ENCODE measurements at regions not wholly inside any gene's neighbourhood (a gene's known extent, or its start where the extent isn't known, plus 50 kb on each side); places are given as distances from the start of the nearest gene placed in this dataset.

DNA sequence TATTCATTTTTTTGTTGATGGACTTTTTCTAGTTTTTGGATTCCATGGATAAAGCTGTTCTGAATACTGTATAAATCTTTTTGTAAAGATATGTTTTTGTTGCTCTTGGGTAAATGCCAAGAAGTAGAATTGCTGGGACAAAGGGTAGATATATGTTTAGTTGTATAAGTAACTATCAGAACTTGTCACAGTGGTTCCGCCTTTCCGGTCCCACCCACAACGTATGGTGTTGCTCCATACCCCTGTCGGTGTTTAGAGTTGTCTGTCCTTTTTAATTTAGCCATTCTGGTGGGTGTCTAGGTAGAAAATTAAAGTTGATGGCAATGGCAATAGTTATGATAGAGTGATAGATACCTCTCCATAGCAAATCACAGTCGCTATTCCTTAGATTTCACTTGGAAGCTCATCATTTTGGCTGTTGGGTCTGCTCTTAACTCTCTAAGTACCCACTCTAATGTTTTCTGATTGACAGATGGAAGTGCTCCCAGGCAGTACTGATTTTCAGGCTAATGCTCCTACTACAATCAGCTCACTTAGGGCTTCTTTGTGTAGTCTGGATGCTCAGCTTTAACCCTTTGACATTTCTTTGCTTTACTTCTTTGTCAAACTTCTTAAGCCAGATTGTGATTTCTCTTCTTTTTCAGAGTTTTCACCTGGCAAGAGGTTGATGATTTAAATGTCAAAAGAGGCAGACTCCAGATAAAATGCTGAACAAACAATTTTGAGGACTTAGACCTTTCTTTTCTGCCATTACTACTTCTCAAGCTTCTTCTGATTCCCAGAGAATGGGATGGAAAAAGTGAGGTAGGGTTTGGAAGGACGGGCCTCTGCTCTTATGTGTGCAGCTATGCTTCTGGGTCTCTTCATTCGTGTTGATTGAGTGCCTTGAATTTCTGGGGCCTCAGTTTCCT lies 156.4 kb downstream of the AQP4 start:
- no peak for DNase-seq (ENCODE audit: extremely low read depth in 1 of 11, low read depth in 9 of 11, low spot score in 4 of 11)

DNA sequence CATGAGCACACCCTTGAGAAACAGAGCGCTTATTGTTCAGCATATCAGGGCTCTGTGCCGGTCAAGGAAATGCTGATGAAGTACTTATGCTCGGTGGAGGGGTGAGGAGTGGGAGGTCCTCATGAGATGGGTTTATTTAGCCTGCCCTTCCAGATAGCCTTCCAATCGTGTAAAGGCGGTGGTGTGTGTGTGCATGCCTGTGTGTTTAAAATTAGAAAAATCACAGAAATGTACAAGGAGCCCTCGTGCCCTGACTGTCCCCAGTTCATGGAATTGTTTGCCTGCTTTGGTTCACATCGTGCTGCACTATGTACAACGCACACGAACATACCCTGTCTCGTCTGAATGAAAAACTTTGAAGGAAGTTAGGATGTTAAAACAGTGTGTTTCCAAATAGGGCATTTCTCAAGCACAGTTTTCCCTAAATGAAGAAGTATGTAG lies 158.6 kb downstream of the AQP4 start:
- DNase-seq (ENCODE audit: extremely low read depth in 1 of 11, low read depth in 9 of 11, low spot score in 4 of 11), result no peak

DNA sequence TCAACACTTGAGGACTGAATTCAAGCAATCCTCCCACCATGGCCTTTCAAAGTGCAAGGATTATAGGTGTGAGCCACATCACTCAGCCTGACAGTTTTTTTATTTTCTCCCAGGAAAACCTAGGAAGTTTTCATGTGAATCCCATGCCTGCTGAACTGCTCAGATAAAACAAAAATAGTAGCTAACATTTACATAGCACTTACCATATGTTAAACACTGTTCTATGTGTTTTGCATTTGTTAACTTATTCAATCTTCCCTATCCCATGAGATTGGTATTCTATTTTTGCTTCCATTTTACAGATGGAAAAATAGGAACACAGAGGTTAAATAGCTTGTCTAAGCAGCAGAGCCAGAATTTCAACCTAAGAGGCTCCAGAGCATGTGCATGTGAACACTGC lies 157.4 kb upstream of the KCTD1 start:
- no peak for DNase-seq (ENCODE audit: extremely low read depth in 1 of 11, low read depth in 9 of 11, low spot score in 4 of 11)

DNA sequence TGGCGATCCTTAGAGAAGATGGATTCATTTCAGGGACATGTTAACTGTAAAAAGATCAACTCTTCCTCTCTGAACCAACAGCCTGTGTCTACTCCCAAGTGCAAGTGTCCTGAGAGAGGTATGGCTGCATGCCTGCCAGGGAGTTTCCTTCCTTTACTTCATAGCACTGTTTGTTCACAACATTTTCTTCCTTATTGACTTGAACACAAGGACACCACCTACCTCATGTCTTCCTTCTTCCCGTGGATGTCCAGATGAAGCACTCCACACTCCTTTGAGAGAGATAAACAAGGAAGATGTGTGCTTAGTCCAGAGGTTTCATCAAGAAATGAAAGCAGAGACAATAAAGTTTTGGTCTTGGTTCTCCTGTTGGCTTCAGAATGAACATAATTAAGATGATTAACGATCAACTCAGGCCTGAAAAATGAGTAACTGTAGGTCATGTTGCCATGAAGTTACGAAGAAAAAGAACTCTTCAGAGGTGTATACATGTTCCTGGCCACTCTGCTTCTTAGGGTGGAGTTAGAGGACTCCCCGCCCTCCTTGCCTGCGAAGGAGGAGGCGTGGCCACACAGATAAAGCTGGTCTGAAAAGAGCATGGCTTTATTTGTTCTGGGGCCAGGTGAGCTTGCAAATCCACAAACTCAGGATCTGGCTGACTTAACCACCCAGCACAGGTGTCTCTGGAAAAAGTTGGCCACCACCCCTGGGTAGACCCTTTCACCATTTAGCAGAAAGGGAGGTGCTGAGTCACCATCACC lies 155.0 kb upstream of the KCTD1 start:
- no peak for DNase-seq (ENCODE audit: extremely low read depth in 1 of 11, low read depth in 9 of 11, low spot score in 4 of 11)

DNA sequence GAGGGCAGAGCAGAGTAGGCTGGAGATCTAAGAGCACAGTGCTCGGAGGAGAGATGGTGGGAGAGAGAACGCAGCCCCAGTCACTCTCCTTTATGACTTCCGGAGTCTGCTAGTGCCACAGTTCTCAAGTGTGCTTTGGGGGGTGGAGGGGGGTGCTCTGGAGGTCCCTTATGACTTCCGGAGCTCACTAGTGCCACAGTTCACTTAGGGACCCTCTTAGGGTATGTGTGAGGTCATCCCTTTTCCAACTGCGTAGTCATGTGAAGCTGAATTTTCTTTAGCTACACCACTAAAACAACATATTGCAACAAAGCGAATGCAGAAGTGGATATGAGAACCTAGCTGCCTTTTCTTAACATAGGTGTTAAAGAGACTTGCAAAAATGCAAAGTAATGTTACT lies 153.7 kb upstream of the KCTD1 start:
- no peak for DNase-seq (ENCODE audit: extremely low read depth in 1 of 11, low read depth in 9 of 11, low spot score in 4 of 11)

DNA sequence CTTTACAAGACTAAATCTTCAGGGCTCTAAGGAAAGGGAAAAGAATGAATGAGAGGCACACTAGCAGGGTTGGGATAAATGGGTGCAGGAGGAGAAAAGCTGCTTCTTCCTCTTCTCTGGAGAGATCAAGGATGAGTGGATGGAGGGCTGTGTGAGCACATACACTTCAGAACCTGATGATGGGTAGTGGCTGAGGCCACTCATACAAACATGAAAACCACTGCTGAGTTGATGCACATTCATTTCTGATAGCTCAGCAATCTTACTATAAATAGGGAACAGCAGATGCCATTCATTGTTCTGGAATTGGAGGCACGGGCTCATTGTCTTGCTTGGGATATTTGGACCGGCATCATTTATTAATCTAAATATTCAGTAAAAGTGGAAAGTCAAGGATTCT lies 152.4 kb upstream of the KCTD1 start:
- no peak for DNase-seq (ENCODE audit: extremely low read depth in 1 of 11, low read depth in 9 of 11, low spot score in 4 of 11)

DNA sequence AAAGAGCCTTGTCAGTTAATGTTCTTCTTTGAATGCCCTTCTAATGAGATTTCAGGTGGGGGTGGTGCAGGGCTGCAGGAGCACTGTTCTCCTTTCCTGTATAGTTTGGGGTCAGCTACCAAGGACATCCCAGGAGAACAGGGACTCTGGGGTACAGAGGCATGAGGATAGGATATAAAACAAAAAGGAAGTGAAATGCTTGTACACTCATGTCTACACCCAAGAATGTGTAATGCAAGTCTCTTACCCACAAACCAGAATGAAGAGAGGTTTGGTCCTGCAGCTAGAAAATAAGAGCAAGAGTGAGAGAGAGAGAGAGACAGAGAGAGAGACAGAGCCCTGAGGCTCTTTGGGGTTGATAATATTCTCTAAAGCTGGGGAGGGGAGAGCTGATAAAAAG lies 151.8 kb upstream of the KCTD1 start:
- no peak for DNase-seq (ENCODE audit: extremely low read depth in 1 of 11, low read depth in 9 of 11, low spot score in 4 of 11)

DNA sequence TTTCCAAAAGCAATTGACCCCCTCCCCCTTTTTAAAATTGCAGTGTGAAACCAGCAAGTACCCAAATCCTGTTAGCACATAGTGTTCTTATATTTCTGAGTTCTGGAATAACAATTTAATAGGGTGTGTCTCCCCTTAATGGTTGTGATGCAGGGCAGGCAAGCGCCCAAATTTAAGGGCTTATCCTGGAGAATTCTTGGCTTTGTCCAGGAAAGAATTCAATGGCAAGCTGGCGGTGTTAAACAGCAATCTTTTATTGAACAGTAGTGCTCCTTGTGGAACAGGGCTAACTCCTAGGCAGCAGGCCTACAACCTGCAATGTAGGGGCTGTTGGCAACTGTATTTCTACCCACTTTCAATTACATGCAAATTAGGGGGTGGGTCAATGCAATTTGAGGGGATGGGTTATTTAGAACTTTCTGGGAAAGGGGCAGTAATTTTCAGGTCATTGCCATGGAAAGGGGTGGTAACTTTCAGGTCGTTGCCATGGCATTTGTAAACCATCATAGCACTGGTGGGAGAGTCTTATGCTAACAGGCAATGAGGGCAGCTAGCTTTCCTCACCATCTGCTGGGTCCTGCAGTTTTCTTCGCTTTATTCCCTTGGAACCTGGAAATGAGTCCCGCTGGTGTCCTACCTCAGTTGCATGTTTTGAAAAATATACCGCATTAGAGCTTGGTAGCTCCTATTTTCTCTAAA lies 149.0 kb upstream of the KCTD1 start:
- no peak for DNase-seq (ENCODE audit: extremely low read depth in 1 of 11, low read depth in 9 of 11, low spot score in 4 of 11)

DNA sequence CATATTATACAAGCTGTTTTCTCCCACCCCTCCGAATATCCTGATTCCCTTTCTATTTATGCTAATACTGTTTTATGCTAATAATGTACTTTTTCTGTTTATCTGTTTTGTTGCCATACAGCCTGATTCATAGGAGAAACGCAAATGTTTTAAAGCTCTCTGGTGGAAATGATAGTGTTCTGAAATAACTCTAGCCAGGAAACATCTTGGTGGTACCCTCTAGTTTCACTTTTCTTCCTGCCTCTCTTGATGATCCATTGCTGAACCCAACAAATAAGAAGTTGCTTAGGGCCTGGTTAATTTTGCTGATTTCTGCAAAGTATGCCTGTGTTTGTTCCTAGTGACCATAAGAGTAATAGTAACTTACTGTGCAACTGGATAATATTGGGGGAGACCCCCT lies 148.4 kb upstream of the KCTD1 start:
- DNase-seq (ENCODE audit: extremely low read depth in 1 of 11, low read depth in 9 of 11, low spot score in 4 of 11), result no peak

DNA sequence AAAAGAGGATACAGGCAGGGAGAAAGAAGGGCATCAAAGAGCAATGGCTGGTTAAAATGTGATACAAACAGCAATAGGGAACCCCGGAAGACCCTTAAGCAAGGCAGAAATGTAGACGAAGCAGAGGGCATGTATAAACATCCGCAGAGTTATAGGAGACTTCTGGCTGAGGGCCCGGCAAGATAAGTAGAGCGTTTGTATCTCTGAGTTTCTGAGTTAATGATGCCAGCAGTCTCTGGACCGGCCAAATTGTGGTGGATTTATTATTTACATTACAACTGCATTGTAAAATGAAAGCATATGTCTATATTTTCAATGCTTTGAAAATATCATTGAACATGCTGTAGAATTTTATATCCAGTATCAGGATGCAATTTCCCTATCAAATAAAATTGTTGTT lies 148.0 kb upstream of the KCTD1 start:
- no peak for DNase-seq (ENCODE audit: extremely low read depth in 1 of 11, low read depth in 9 of 11, low spot score in 4 of 11)

DNA sequence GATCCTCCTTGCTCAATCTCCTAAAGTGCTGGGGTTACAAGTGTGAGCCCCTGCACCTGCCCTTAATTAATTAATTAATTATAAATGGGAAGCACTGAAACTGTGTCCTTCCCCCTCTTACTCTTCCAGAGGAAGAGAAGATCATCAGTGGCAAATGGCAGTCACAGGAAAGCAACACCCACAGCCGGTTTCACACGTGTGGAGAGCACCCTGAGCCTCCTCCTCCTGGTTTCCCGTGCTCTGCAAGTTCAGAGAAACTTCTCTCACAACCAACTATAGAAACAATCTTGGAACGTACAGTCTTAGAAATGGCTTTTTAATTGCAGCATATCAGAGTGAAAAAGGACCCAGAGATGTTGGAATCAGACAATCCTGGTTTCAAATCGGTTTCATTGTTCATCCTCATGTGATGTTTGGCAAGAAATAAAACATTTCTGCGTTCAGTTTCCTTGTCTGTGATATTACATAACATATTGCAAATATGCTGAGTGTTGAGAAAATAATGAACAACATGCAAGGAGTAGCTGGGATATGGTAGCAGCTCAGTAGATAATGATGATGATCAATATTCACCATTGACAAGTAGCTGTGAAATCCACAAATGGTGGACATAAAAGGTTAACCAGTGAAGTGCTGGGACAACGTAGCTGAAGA lies 141.0 kb upstream of the KCTD1 start:
- DNase-seq (ENCODE audit: extremely low read depth in 1 of 11, low read depth in 9 of 11, low spot score in 4 of 11), result no peak

DNA sequence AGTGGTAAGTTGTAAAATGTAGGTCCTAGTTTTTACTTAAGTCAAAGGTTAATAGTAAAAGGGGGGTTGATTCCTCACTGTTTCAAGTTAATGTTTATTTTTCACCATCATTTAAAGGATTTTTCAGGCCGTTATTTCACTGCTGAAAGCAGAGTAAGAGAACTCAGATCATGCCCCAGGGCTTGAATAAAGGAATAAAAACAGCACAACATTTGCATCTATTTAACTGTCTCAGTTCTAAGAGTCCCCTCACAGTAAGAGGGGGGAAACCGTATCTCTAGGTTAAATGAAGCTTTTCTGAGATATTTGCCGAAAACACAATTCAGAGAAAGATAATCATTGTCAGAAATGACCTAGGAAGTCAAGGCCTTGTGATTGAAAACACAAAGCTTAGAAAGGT lies 138.2 kb upstream of the KCTD1 start:
- DNase-seq (ENCODE audit: extremely low read depth in 1 of 11, low read depth in 9 of 11, low spot score in 4 of 11), result no peak

DNA sequence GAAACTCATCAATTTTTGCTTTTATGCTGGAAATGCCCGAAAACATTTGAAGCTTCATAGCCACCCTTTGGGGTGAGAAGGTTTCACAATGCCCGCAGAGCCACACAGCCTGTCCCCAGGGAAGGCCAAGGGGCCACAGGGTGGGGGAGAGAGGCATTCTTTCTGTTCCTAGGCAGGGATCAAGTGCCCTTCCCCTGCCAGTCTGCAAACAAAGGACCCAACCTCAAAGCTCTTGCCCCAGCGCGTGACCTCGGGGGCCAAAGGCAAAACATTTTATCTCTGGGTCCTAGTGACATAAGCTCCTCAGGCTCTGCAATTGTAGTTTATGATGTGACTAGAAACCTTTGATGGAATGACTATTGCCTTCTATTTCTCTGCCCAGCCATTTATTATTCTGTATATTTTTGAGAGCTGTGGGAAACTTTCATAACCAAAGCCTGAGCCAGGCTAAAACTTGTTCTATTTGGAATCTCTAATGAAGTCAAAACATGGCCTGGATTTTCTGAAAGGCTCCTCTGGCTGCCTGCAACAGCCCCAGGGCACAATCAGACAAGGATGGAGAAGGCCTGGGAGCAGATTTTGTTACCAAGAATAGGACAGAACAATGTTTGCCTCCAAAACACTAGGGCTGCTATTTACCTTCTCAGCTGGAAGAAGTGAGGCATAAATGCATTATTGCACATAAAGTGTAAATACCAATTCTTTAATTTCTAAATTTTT lies 137.2 kb upstream of the KCTD1 start:
- no peak for DNase-seq (ENCODE audit: extremely low read depth in 1 of 11, low read depth in 9 of 11, low spot score in 4 of 11)

DNA sequence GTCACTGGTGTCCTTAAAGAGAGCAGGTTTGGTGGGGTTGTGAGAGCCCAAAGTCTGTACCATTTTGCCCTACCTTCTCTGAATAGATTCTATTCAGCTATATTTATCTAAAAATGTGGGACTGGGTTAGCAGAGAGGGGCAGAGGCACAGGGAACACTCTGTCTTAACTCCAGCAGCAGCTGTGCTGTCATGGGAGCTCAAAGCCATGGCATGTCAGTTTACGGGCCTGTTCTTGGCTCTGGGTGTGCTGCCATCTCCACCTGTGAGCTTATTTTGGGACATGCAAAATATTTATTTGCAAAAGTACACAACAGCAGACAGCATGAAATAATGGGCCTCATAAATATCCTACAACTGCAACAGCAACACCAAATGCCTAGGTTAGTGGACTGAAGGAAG lies 129.6 kb upstream of the KCTD1 start:
- no peak for DNase-seq (ENCODE audit: extremely low read depth in 1 of 11, low read depth in 9 of 11, low spot score in 4 of 11)

DNA sequence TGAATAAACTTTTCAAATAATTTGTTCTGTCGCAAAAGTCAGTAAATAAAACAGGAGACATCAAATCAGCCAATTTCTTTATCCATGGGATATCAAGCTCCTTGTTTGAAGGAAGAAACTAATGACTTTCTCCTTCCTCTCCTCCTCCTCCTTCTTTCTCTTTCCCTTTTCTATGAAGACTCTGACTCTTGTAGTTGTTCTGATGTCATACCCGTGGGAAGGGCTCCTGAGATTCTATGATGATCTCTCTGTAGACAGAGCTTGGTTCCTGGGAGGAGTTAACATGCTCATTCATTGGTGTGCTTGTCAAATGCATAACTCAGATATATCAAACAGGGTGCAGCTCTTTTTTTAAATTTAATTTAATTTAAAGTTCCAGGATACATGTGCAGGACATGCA lies 118.7 kb upstream of the KCTD1 start:
- DNase-seq (ENCODE audit: extremely low read depth in 1 of 11, low read depth in 9 of 11, low spot score in 4 of 11), result no peak

DNA sequence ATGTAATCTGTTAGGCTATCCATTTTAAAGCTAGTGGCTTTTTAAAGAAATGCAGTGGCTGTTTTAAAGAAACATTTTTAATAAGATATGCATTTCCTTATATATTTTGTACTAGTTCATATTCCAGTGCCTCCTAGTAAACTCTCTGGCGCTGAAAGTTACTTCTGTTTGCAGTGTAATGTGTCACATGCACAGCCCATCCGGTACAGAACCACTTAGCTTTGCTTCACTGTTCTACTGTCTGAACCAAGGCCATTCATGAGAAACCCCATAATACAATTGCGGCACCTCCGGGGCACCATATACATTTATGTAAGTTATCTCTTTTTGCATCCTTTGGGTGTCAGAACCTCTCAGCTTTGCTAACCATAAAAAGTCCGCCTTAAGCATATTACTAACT lies 114.6 kb upstream of the KCTD1 start:
- no peak for DNase-seq (ENCODE audit: extremely low read depth in 1 of 11, low read depth in 9 of 11, low spot score in 4 of 11)

DNA sequence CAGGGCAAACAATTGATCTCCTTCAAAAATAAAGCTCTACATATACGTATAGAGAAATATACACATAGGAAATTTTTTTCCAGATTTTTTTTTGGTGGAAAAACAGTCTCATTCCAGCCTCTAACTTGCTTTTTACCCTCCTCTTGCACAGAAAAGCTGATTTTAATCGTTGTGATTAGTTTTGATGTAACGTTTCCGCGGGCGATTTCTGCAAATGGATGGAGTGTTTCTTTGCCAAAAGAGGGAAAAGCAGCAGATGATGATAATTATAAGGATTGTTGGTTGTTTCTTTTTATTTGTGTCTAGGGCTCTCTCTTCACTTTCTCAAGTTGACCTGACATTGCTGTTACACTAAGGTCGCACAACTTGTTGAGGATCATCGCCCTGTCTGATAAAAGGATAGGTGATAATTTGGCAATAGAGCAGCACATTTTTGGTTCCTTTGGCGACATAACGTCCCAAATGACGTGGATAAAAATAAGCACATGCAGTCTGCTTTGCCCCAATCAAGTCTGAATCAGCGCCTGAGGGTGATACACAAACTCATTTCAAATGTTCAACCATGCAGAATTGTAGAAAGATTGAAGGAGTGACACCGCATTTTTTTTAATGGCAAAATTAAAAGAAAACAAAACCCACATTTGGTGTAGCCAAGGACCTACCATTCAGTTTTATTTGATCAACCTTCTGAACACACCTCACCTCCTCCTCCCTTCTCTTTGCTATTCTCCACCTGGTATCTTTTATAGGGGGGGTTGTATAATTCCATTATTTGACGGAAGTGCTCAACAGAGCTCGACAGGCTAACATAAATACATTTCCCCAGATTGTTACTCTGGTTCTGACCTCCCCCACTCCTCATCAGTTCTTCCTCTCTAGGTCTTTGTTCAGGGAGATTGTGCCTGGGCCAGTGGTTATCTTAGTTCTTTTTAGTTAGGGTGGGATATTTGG lies 109.6 kb upstream of the KCTD1 start:
- DNase-seq (ENCODE audit: extremely low read depth in 1 of 11, low read depth in 9 of 11, low spot score in 4 of 11), result no peak
